ENCODE measurements at regions not wholly inside any gene's neighbourhood (a gene's known extent, or its start where the extent isn't known, plus 50 kb on each side); places are given as distances from the start of the nearest gene placed in this dataset.

DNA sequence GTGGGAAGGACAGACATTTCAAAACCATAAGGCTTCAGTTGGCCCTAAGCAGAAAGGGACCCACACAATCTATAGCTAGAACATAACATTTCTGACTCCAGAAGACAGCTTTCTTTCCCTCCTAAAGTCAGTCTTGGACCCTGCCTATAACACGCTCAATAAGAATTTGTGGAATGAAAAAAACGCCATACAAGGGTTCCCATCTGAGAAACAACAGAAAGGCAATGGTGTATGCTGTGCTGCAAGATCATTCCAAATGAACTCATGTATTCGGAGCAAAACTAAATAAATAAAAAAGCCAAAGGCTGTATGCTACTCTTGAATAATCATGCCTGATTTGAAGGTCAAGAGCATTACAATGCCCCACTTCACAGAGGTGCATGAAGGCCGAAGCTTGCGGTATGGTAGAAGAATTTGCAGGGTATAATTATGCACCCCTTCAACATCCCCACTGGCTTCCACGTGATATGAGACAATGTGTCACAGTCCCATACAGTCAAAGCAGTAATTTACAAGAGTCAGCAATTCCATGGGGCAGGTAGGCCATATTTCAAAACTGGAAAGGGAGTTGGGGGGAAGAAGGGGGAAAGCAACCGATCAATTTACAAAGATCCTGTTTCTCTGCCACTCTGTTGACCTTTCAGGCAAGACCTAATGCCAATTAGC, 61.4 kb upstream of the SLC14A2 start (continued):
- no peak for TF ChIP-seq POLR2AphosphoS2 (IDR thresholded peaks at IDR 0.05; ENCODE audit: low read depth, low read length)
- no peak for TF ChIP-seq ZNF24 (IDR thresholded peaks at IDR 0.05)
- no peak for TF ChIP-seq TAF1 (IDR thresholded peaks at IDR 0.05; ENCODE audit: borderline replicate concordance, low read depth, low read length)

DNA sequence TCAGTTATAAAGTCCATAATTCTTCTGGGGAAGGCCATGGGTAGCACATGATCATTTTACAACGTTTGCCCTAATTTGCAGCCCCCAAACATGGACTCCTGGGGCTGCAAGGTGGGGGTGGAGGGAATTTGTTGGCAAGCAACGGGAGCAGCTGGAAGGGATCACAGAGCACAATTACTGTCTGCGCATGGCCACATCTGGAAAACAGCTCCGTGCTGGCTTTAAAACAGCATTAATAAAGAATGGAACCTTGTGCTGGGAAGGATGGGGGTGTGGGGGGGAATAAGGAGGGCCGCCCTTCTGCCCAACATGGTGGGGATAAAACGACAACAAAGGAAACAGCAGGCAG, 60.9 kb upstream of the SLC14A2 start:
- ATAC-seq = no peak
- Histone ChIP-seq H3K36me3 (ENCODE audit: control insufficient read depth in 2 of 2, insufficient read depth in 2 of 2, low read length in 1 of 2) (no peaks in the 10 kb centered on the region), H3K9me3 (replicated peaks; ENCODE audit: control insufficient read depth, insufficient read depth, low read length) (no peaks in the 10 kb centered on the region), H2AFZ (ENCODE audit: control insufficient read depth, low read depth, low read length) (no peak overlapping the region), H3K27me3 (replicated peaks in 1 of 2; ENCODE audit: control insufficient read depth in 2 of 2, insufficient read depth in 2 of 2, low read length in 1 of 2) (no peaks in the 10 kb centered on the region; a peak in 1 of 4 replicates), H3K4me3 (no peak overlapping the region), H3K27ac (ENCODE audit: control insufficient read depth, insufficient read depth) (no peak overlapping the region), H3K79me2 (ENCODE audit: control insufficient read depth, insufficient read depth, low read length) (no peaks in the 10 kb centered on the region), H4K20me1 (ENCODE audit: control insufficient read depth, insufficient read depth) (no peaks in the 10 kb centered on the region), H3K9ac (ENCODE audit: control insufficient read depth, insufficient read depth, low read length) (no peak overlapping the region), H3K4me2 (ENCODE audit: control insufficient read depth, insufficient read depth) (no peak overlapping the region), H3K4me1 (ENCODE audit: control insufficient read depth, insufficient read depth, low read length) (no peaks in the 10 kb centered on the region)
- no peak for DNase-seq (ENCODE audit: low read depth, low spot score)
- in situ Hi-C loops (cut with MboI) = no loop called here
- no peak for FAIRE-seq
- 26% methylated on average over 6 of the region's 6 CpGs for WGBS (ENCODE audit: insufficient coverage, insufficient replicate concordance, low lambda C conversion rate, missing lambda C conversion rate)
- ChIA-PET RAD21 (ENCODE audit: unreplicated experiment) (no interaction called here), SMC1A (ENCODE audit: uncharacterized antibody, unreplicated experiment) (no interaction called here), CTCF (no interaction called here), POLR2A (no interaction called here)
- TF ChIP-seq CEBPB (IDR thresholded peaks at IDR 0.05; ENCODE audit: borderline replicate concordance in 1 of 2, low read depth in 2 of 2, low read length in 2 of 2) (no peak), PML (IDR thresholded peaks at IDR 0.05; ENCODE audit: low read length) (no peak), SMC3 (IDR thresholded peaks at IDR 0.05; ENCODE audit: borderline replicate concordance, low read length) (no peak), POLR2AphosphoS5 (IDR thresholded peaks at IDR 0.05; ENCODE audit: low read length) (no peak), PAX5 (IDR thresholded peaks at IDR 0.05; ENCODE audit: borderline replicate concordance, low read depth, low read length) (no peak), EED (IDR thresholded peaks at IDR 0.05; ENCODE audit: low read depth) (no peak), RCOR1 (conservative IDR thresholded peaks at IDR 0.05; ENCODE audit: low read depth, low read length) (no peak), ASH2L (IDR thresholded peaks at IDR 0.05; ENCODE audit: borderline replicate concordance, low read depth) (no peak), BACH1 (IDR thresholded peaks at IDR 0.05; ENCODE audit: borderline replicate concordance) (no peak), EZH2 (IDR thresholded peaks at IDR 0.05; ENCODE audit: borderline replicate concordance, control insufficient read depth, low read depth, low read length) (no peak)
- TF ChIP-seq, protein P1, sequence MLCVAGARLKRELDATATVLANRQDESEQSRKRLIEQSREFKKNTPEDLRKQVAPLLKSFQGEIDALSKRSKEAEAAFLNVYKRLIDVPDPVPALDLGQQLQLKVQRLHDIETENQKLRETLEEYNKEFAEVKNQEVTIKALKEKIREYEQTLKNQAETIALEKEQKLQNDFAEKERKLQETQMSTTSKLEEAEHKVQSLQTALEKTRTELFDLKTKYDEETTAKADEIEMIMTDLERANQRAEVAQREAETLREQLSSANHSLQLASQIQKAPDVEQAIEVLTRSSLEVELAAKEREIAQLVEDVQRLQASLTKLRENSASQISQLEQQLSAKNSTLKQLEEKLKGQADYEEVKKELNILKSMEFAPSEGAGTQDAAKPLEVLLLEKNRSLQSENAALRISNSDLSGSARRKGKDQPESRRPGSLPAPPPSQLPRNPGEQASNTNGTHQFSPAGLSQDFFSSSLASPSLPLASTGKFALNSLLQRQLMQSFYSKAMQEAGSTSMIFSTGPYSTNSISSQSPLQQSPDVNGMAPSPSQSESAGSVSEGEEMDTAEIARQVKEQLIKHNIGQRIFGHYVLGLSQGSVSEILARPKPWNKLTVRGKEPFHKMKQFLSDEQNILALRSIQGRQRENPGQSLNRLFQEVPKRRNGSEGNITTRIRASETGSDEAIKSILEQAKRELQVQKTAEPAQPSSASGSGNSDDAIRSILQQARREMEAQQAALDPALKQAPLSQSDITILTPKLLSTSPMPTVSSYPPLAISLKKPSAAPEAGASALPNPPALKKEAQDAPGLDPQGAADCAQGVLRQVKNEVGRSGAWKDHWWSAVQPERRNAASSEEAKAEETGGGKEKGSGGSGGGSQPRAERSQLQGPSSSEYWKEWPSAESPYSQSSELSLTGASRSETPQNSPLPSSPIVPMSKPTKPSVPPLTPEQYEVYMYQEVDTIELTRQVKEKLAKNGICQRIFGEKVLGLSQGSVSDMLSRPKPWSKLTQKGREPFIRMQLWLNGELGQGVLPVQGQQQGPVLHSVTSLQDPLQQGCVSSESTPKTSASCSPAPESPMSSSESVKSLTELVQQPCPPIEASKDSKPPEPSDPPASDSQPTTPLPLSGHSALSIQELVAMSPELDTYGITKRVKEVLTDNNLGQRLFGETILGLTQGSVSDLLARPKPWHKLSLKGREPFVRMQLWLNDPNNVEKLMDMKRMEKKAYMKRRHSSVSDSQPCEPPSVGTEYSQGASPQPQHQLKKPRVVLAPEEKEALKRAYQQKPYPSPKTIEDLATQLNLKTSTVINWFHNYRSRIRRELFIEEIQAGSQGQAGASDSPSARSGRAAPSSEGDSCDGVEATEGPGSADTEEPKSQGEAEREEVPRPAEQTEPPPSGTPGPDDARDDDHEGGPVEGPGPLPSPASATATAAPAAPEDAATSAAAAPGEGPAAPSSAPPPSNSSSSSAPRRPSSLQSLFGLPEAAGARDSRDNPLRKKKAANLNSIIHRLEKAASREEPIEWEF (IDR thresholded peaks at IDR 0.05; ENCODE audit: insufficient replicate concordance, low read depth, low read length) = no peak
- intact Hi-C loops (cut with micrococcal nuclease; ENCODE audit: unreplicated experiment) = no loop called here
- no TSS peak for BruUV-seq (replicated peaks)

Measured in GM12878 (cell line).